Neural cell (in vitro differentiated cells): ENCODE measurements at regions not wholly inside any gene's neighbourhood (a gene's known extent, or its start where the extent isn't known, plus 50 kb on each side); places are given as distances from the start of the nearest gene placed in this dataset.

Experiments
- H2AFZ ChIP-seq: fragments of 200-600, 300-800 bp; sonication (generic), shearing (Covaris generic); 2 replicates; pipeline ENCODE4 v1.6.0; 2014; ENCODE audit warnings: low read depth, mild to moderate bottlenecking, antibody characterized with exemption, low read length, moderate library complexity
- H3F3A ChIP-seq: fragments of 200-600 bp; shearing (Covaris generic); 2 replicates; pipeline ENCODE4 v1.6.1; 2016; ENCODE audit warnings: mild to moderate bottlenecking, moderate library complexity, mixed read lengths, antibody characterized with exemption, low read length; ENCODE audit not compliant: insufficient read depth, poor library complexity, severe bottlenecking
- H3K27ac ChIP-seq: fragments of 200-600, 300-800 bp; sonication (generic), shearing (Covaris generic); 2 replicates; pipeline ENCODE4 v1.5.1; 2014; ENCODE audit warnings: mild to moderate bottlenecking, low read length, moderate library complexity
- H3K27me3 ChIP-seq: fragments of 300-800, 200-600 bp; sonication (generic), shearing (Covaris generic); 2 replicates; pipeline ENCODE4 v1.6.0; 2014; ENCODE audit warnings: mild to moderate bottlenecking, low read depth, low read length, moderate library complexity; ENCODE audit not compliant: insufficient read depth
- H3K36me3 ChIP-seq: fragments of 300-800, 200-600 bp; sonication (generic), shearing (Covaris generic); 2 replicates; pipeline ENCODE4 v1.5.1; 2014; ENCODE audit warnings: mild to moderate bottlenecking, antibody characterized with exemption, low read length, moderate library complexity; ENCODE audit not compliant: insufficient read depth
- H3K4me2 ChIP-seq: fragments of 300-800, 200-600 bp; sonication (generic), shearing (Covaris generic); 2 replicates; pipeline ENCODE4 v1.6.0; 2014; ENCODE audit warnings: mild to moderate bottlenecking, low read length
- H3K4me3 ChIP-seq: fragments of 300-800, 200-600 bp; sonication (generic), shearing (Covaris generic); 2 replicates; pipeline ENCODE4 v1.5.1; 2014; ENCODE audit warnings: mild to moderate bottlenecking, low read length, moderate library complexity
- H3K79me2 ChIP-seq: fragments of 200-600 bp; shearing (Covaris generic); replicated peaks from 2 replicates; pipeline ENCODE4 v1.6.0; 2014; ENCODE audit warnings: mild to moderate bottlenecking, low read length, moderate library complexity; ENCODE audit not compliant: insufficient read depth
- H3K9ac ChIP-seq: fragments of 300-800, 200-600 bp; sonication (generic), shearing (Covaris generic); 2 replicates; pipeline ENCODE4 v1.6.1; 2016; ENCODE audit warnings: mild to moderate bottlenecking, low read length, mixed read lengths
- H3K9me2 ChIP-seq: fragments of 200-600 bp; shearing (Covaris generic); 2 replicates; pipeline ENCODE4 v1.6.1; 2016; ENCODE audit warnings: mild to moderate bottlenecking, low read length, mixed read lengths; ENCODE audit not compliant: insufficient read depth
- H3K9me3 ChIP-seq: fragments of 200-600, 300-800 bp; sonication (generic), shearing (Covaris generic); 2 replicates; pipeline ENCODE4 v1.6.1; 2016; ENCODE audit warnings: mild to moderate bottlenecking, mixed run types, low read length, moderate library complexity, mixed read lengths
- H4K20me1 ChIP-seq: fragments of 200-600 bp; shearing (Covaris generic); 2 replicates; pipeline ENCODE4 v1.6.1; 2016; ENCODE audit warnings: mild to moderate bottlenecking, mixed run types; ENCODE audit not compliant: insufficient read depth
- EP300 ChIP-seq: fragments of 450-650 bp; conservative IDR thresholded peaks from 2 replicates; pipeline ENCODE4 v1.6.1; 2014; ENCODE audit warnings: antibody characterized with exemption, mild to moderate bottlenecking, moderate library complexity; ENCODE audit not compliant: poor library complexity, severe bottlenecking
- EZH2 ChIP-seq: fragments of 200-600, 300-800 bp; shearing (Covaris generic), sonication (generic); IDR thresholded peaks from 2 replicates; pipeline ENCODE4 v1.6.1; 2014; ENCODE audit warnings: antibody characterized with exemption, low read length, borderline replicate concordance, mild to moderate bottlenecking; ENCODE audit not compliant: insufficient read depth, poor library complexity, severe bottlenecking
- MXI1 ChIP-seq: fragments of 450-650 bp; conservative IDR thresholded peaks from 2 replicates; pipeline ENCODE4 v1.6.1; 2014; ENCODE audit warnings: antibody characterized with exemption, mild to moderate bottlenecking; ENCODE audit not compliant: poor library complexity, severe bottlenecking
- POLR2AphosphoS5 ChIP-seq: IDR thresholded peaks from 2 replicates; pipeline ENCODE4 v1.6.1; 2012
- RAD21 ChIP-seq: fragments of 450-650 bp; conservative IDR thresholded peaks from 2 replicates; pipeline ENCODE4 v1.6.1; 2014; ENCODE audit warnings: antibody characterized with exemption, mild to moderate bottlenecking, moderate library complexity
- SMC3 ChIP-seq: fragments of 450-650 bp; conservative IDR thresholded peaks from 2 replicates; pipeline ENCODE4 v1.6.1; 2014; ENCODE audit warnings: antibody characterized with exemption, mild to moderate bottlenecking, moderate library complexity; ENCODE audit not compliant: poor library complexity
- TAF1 ChIP-seq: IDR thresholded peaks from 2 replicates; pipeline ENCODE4 v1.6.1; 2012; ENCODE audit warnings: low read depth
- TF ChIP-seq, protein P1 (sequence below): fragments of 450-650 bp; IDR thresholded peaks from 2 replicates; pipeline ENCODE4 v1.5.1; 2014; ENCODE audit warnings: antibody characterized with exemption, mild to moderate bottlenecking, moderate library complexity; ENCODE audit not compliant: poor library complexity, severe bottlenecking
- TF ChIP-seq, protein P2 (sequence below): IDR thresholded peaks from 2 replicates; pipeline ENCODE4 v1.6.1; 2012; ENCODE audit warnings: borderline replicate concordance

DNA sequence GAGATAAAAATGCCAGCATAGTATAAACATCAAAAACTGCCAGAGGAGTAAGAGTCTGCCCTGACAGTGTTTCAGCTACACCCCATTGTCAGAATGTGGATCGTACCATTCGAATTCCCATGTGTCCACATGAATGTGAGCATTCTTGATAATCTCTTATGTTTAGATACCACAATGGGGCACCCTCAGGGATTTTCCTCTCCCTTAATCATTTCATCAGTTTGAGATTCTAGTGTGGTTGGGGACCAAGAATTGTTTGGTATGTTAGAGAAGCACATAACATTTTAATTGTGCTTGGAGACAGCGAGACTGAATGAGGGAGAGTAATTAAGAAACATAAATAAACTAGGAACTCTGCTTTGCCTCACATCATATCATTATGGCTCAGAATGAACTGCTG, 120.2 kb downstream of the ZC3H11B start:
- Histone ChIP-seq H3K36me3 (no peaks in the 10 kb centered on the region), H3F3A (no peaks in the 10 kb centered on the region), H2AFZ (no peak overlapping the region), H3K4me2 (no peak overlapping the region), H3K79me2 (no peaks in the 10 kb centered on the region), H3K9me2 (no peaks in the 10 kb centered on the region), H3K9ac (no peak overlapping the region), H3K27me3 (no peaks in the 10 kb centered on the region), H4K20me1 (no peaks in the 10 kb centered on the region), H3K9me3 (no peaks in the 10 kb centered on the region), H3K27ac (no peak overlapping the region), H3K4me3 (no peak overlapping the region)
- TF ChIP-seq EZH2 (no peak), POLR2AphosphoS5 (no peak)
- TF ChIP-seq, protein P1, sequence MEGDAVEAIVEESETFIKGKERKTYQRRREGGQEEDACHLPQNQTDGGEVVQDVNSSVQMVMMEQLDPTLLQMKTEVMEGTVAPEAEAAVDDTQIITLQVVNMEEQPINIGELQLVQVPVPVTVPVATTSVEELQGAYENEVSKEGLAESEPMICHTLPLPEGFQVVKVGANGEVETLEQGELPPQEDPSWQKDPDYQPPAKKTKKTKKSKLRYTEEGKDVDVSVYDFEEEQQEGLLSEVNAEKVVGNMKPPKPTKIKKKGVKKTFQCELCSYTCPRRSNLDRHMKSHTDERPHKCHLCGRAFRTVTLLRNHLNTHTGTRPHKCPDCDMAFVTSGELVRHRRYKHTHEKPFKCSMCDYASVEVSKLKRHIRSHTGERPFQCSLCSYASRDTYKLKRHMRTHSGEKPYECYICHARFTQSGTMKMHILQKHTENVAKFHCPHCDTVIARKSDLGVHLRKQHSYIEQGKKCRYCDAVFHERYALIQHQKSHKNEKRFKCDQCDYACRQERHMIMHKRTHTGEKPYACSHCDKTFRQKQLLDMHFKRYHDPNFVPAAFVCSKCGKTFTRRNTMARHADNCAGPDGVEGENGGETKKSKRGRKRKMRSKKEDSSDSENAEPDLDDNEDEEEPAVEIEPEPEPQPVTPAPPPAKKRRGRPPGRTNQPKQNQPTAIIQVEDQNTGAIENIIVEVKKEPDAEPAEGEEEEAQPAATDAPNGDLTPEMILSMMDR: no peak
- TF ChIP-seq, protein P2, sequence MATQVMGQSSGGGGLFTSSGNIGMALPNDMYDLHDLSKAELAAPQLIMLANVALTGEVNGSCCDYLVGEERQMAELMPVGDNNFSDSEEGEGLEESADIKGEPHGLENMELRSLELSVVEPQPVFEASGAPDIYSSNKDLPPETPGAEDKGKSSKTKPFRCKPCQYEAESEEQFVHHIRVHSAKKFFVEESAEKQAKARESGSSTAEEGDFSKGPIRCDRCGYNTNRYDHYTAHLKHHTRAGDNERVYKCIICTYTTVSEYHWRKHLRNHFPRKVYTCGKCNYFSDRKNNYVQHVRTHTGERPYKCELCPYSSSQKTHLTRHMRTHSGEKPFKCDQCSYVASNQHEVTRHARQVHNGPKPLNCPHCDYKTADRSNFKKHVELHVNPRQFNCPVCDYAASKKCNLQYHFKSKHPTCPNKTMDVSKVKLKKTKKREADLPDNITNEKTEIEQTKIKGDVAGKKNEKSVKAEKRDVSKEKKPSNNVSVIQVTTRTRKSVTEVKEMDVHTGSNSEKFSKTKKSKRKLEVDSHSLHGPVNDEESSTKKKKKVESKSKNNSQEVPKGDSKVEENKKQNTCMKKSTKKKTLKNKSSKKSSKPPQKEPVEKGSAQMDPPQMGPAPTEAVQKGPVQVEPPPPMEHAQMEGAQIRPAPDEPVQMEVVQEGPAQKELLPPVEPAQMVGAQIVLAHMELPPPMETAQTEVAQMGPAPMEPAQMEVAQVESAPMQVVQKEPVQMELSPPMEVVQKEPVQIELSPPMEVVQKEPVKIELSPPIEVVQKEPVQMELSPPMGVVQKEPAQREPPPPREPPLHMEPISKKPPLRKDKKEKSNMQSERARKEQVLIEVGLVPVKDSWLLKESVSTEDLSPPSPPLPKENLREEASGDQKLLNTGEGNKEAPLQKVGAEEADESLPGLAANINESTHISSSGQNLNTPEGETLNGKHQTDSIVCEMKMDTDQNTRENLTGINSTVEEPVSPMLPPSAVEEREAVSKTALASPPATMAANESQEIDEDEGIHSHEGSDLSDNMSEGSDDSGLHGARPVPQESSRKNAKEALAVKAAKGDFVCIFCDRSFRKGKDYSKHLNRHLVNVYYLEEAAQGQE: no peak

DNA sequence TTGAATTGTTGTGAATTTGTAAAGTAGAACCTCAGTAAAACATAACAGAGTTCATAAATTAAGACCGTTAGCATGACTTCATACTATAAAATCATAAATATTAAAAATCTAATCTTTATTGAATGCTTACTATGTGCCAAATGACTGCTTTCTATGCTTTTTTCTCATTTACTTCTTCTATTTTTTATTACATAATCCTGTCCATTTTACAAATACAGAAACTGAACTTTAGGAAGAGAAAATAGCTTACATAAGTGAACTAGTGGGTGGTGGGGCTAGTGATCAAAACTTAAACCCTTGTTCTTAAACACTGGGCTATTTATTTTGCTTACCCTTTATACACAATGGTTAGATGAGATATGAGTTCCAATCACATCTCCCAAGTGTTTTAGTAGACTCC, 122.3 kb downstream of the ZC3H11B start:
- Histone ChIP-seq H3K79me2 (no peaks in the 10 kb centered on the region), H3K4me3 (no peak overlapping the region), H3K9me2 (no peaks in the 10 kb centered on the region), H3K36me3 (no peaks in the 10 kb centered on the region), H3F3A (no peaks in the 10 kb centered on the region), H4K20me1 (no peaks in the 10 kb centered on the region), H3K9ac (no peak overlapping the region), H3K27me3 (no peaks in the 10 kb centered on the region), H2AFZ (no peak overlapping the region), H3K27ac (no peak overlapping the region), H3K9me3 (no peaks in the 10 kb centered on the region), H3K4me2 (no peak overlapping the region)
- TF ChIP-seq EZH2 (no peak), EP300 (no peak), TAF1 (no peak), MXI1 (no peak), RAD21 (no peak), SMC3 (no peak), POLR2AphosphoS5 (no peak)
- TF ChIP-seq, protein P2: no peak
- TF ChIP-seq, protein P1: no peak
